ENCODE measurements at regions not wholly inside any gene's neighbourhood (a gene's known extent, or its start where the extent isn't known, plus 50 kb on each side); places are given as distances from the start of the nearest gene placed in this dataset.

- Histone ChIP-seq H3K56ac (ENCODE audit: insufficient read length, low read depth, low read length) (no peak overlapping the region), H2AK5ac (ENCODE audit: insufficient read length, low read length) (no peak overlapping the region), H2BK120ac (ENCODE audit: low read depth, low read length, poor library complexity, severe bottlenecking) (no peak overlapping the region), H3K9me3 (ENCODE audit: control insufficient read depth, low read depth, low read length) (no peaks in the 10 kb centered on the region), H3K79me2 (ENCODE audit: insufficient read depth, low read length) (no peaks in the 10 kb centered on the region), H3K27ac (ENCODE audit: insufficient read length, low read depth, low read length) (no peak overlapping the region), H3K4me2 (ENCODE audit: insufficient read depth, insufficient read length, low read length) (no peak overlapping the region), H3K23ac (ENCODE audit: insufficient read length, low read depth, low read length) (no peak overlapping the region), H2BK12ac (ENCODE audit: insufficient read length, low read depth, low read length) (no peak overlapping the region), H4K5ac (ENCODE audit: insufficient read length, low read depth, low read length) (no peak overlapping the region), H2BK5ac (ENCODE audit: insufficient read length, low read length) (no peak overlapping the region), H3K79me1 (ENCODE audit: insufficient read depth, low read depth, low read length, poor library complexity, severe bottlenecking) (no peaks in the 10 kb centered on the region), H3K18ac (ENCODE audit: insufficient read length, low read depth, low read length) (no peak overlapping the region), H3K23me2 (ENCODE audit: insufficient read length, low read depth, low read length, poor library complexity, severe bottlenecking) (no peaks in the 10 kb centered on the region), H3T11ph (ENCODE audit: low read length) (no peak overlapping the region), H2BK20ac (ENCODE audit: low read depth, low read length, poor library complexity, severe bottlenecking) (no peak overlapping the region), H3K4ac (ENCODE audit: low read depth, low read length) (no peak overlapping the region), H2BK15ac (ENCODE audit: low read depth, low read length) (no peak overlapping the region), H3K27me3 (ENCODE audit: insufficient read depth, low read length) (no peaks in the 10 kb centered on the region), H4K20me1 (ENCODE audit: control insufficient read depth, insufficient read depth, insufficient read length) (no peaks in the 10 kb centered on the region), H3K4me1 (ENCODE audit: insufficient read depth, low read length) (no peaks in the 10 kb centered on the region), H4K8ac (replicated peaks; ENCODE audit: insufficient read length, low read depth, low read length) (no peak overlapping the region), H4K91ac (ENCODE audit: insufficient read length, low read depth, low read length) (no peak overlapping the region), H3K9ac (ENCODE audit: extremely low read depth, insufficient read length, low read length) (no peak overlapping the region), H3K14ac (ENCODE audit: insufficient read depth, low read length) (no peak overlapping the region), H2AFZ (ENCODE audit: low read length) (no peak overlapping the region)
- TF ChIP-seq, protein P1, sequence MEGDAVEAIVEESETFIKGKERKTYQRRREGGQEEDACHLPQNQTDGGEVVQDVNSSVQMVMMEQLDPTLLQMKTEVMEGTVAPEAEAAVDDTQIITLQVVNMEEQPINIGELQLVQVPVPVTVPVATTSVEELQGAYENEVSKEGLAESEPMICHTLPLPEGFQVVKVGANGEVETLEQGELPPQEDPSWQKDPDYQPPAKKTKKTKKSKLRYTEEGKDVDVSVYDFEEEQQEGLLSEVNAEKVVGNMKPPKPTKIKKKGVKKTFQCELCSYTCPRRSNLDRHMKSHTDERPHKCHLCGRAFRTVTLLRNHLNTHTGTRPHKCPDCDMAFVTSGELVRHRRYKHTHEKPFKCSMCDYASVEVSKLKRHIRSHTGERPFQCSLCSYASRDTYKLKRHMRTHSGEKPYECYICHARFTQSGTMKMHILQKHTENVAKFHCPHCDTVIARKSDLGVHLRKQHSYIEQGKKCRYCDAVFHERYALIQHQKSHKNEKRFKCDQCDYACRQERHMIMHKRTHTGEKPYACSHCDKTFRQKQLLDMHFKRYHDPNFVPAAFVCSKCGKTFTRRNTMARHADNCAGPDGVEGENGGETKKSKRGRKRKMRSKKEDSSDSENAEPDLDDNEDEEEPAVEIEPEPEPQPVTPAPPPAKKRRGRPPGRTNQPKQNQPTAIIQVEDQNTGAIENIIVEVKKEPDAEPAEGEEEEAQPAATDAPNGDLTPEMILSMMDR (conservative IDR thresholded peaks at IDR 0.05) = no peak
- H3K27me3 Mint-ChIP-seq (ENCODE audit: low read depth) = no peaks in the 10 kb centered on the region
- no CpG with 5 or more reads among the region's 3 CpGs for WGBS (ENCODE audit: extremely low coverage, insufficient read length, low lambda C conversion rate)
- H3K4me3 Mint-ChIP-seq = no peak overlapping the region
- no peaks in the 10 kb centered on the region for H3K9me3 Mint-ChIP-seq
- DNase-seq = no peak
- peaks cover 5 to 7% of the 10 kb centered on the region in 2 experiments; a peak in 3 of 4 replicates for H3K4me1 Mint-ChIP-seq
- H3K36me3 Mint-ChIP-seq (ENCODE audit: insufficient read depth in 1 of 3, low read depth in 3 of 3) = no peaks in the 10 kb centered on the region
- H3K27ac Mint-ChIP-seq = no peak overlapping the region
These were observed 151.9 kb downstream of the TNFSF18 start for GRCh38 chr1:172898866-172899265.

Measured in H9 (cell line).